ENCODE measurements at regions not wholly inside any gene's neighbourhood (a gene's known extent, or its start where the extent isn't known, plus 50 kb on each side); places are given as distances from the start of the nearest gene placed in this dataset.

DNA sequence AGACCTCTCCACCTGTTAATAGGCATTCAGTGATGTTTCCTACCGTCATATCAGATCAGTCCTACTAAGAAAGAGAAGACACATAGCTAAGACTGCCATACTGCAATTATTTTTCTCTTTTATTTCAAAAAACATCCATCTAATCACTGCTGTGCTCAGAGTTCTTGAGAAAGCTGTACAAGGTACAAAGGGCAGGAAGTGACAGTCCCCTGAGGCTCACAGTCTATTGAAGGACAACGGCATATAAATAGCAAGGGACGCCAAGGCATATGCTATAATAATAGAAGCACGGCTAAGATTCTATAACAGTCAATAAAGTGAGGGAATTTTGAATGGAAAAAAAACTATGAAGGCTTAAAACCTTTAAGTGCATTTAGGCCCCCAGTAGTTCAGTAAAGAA is 415.3 kb upstream of the NRP1 start:
- no peak for TF ChIP-seq CTCF (IDR thresholded peaks at IDR 0.05; ENCODE audit: extremely low read depth, insufficient read depth, missing control alignments)
- in situ Hi-C loops (cut with MboI; ENCODE audit: low pct_unique_long_range_greater_than_20kb, low sequenced_read_pairs, unreplicated experiment): no loop called here
- DNase-seq (ENCODE audit: low spot score): no peak

DNA sequence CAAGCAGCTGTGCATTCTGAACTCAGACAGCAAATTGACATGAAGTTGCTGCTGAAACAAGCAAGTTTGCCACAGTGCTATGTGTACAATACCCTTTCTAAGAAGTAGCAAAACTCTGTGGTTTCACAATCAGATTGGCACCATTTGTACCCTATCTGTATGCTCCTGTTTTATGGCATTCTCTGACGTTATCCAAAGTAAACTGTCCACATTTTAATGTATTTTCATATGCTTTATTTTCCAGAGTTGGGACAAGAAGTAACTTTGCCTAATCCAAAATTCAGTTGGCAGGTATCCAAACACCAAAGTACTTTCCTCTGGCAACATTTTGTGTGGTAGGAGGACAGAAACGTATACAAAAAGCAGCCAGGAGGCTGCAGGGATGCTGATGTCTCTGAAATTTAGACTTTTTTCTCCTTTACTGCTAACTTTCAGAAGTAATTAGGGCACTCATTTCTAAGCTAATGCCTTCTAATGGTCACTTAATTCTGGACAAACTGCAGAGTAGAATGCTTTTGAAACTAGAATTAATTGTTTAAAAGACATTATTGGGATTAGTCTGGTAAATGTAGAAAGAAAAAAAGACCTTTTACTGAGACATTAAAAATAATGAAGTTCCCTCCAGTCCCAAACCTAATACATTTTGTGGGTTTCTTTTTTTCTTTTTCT is 414.7 kb upstream of the NRP1 start:
- DNase-seq (ENCODE audit: low spot score): no peak
- in situ Hi-C loops (cut with MboI; ENCODE audit: low pct_unique_long_range_greater_than_20kb, low sequenced_read_pairs, unreplicated experiment): no loop called here

DNA sequence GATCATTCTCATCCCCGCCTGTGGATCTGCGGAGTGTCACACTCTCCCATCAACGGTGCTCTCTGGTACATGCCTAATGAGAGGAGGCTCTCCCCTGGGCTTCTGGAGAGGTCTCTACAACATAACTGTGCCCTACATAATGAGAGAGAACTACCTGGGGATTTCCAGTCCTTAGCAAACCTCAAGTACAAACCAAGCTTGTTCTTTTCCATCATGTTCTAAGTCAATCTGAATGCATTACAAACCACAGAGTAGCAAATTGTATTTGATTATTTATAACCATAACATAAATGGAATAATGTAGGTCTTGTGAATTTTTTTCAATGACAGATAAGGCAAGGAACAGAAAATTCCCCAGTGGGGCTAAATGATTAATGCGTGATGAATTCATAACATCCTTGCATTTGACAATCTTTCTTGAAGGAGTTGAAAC is 412.4 kb upstream of the NRP1 start:
- in situ Hi-C loops (cut with MboI; ENCODE audit: low pct_unique_long_range_greater_than_20kb, low sequenced_read_pairs, unreplicated experiment): no loop called here
- no peak for DNase-seq (ENCODE audit: low spot score)

More for the DNA sequence above, 414.7 kb upstream of the NRP1 start:
- TF ChIP-seq CTCF (IDR thresholded peaks at IDR 0.05; ENCODE audit: extremely low read depth, insufficient read depth, missing control alignments): no peak

DNA sequence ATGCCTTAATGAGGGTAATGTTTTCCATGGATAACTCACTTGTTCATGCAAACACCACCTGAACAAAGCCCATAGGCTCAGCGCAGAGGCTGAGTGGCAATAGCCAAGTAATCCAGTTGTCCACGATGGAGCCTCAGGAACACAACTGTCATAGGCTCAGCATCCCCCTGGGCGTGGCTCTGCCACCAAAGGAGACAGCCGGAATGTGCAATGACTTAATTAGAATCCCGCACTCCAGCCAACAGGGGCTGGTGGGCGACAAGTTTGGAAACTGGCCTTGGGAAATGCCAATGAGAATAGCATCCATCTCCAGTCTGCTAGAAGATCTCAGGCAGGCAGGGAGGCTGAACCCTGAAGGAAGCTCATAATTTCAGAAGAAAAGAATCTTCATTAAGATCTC is 411.7 kb upstream of the NRP1 start:
- in situ Hi-C loops (cut with MboI; ENCODE audit: low pct_unique_long_range_greater_than_20kb, low sequenced_read_pairs, unreplicated experiment): no loop called here
- no peak for TF ChIP-seq CTCF (IDR thresholded peaks at IDR 0.05; ENCODE audit: extremely low read depth, insufficient read depth, missing control alignments)
- no peak for DNase-seq (ENCODE audit: low spot score)

More for the DNA sequence above, 412.4 kb upstream of the NRP1 start:
- no peak for TF ChIP-seq CTCF (IDR thresholded peaks at IDR 0.05; ENCODE audit: extremely low read depth, insufficient read depth, missing control alignments)

DNA sequence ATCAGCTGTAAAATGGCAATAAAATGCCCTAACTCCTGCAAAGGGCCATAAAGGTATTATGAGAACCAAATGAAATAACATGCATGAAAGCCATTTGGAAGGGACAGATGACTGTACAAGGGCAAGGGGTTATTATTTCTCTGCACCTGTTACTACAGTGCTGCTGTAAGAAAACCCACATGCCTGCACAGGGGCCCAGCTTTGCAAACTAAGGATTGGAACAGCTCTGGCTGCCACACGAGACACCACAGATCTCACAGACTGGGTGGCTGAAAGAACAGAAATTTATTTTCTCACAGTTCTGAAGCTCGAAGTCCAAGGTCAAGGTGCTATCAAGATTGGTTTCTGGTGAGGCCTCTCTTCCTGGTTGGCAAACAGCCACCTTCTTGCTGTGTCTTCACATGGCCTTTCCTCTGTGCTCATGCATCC is 409.0 kb upstream of the NRP1 start:
- no peak for TF ChIP-seq CTCF (IDR thresholded peaks at IDR 0.05; ENCODE audit: extremely low read depth, insufficient read depth, missing control alignments)
- in situ Hi-C loops (cut with MboI; ENCODE audit: low pct_unique_long_range_greater_than_20kb, low sequenced_read_pairs, unreplicated experiment): no loop called here
- DNase-seq (ENCODE audit: low spot score): peak; percentile 16

DNA sequence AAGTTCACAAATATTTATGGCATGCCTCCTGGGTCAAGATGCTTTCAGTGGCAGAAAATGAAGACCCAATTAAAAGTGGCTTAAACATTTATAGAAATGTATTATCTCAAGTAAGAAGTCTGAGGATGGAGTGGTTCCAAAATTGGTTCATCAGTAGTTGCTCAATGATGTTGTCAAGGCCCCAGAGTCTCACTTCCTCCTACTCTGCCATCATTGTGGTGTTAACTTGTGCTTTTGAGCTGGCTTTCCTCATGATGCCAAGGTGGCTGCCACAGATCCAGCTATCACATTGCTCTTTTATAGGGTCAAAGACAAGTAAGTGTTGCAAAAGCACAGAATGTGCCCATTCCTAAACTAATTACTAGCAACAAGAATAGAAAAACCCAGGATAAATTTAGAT is 404.6 kb upstream of the NRP1 start:
- TF ChIP-seq CTCF (IDR thresholded peaks at IDR 0.05; ENCODE audit: extremely low read depth, insufficient read depth, missing control alignments): no peak
- in situ Hi-C loops (cut with MboI; ENCODE audit: low pct_unique_long_range_greater_than_20kb, low sequenced_read_pairs, unreplicated experiment): no loop called here
- DNase-seq (ENCODE audit: low spot score): no peak
